NCI-H82 (cell line): ENCODE measurements at regions not wholly inside any gene's neighbourhood (a gene's known extent, or its start where the extent isn't known, plus 50 kb on each side); places are given as distances from the start of the nearest gene placed in this dataset.

Experiments
- DNase-seq: peaks from one replicate; lab custom pipeline; 2025; lab: John Stamatoyannopoulos, UW

GRCh38 chr4:24476282-24476681 is 108.1 kb downstream of the DHX15 start:
- DNase-seq = peak; percentile 43

DNA sequence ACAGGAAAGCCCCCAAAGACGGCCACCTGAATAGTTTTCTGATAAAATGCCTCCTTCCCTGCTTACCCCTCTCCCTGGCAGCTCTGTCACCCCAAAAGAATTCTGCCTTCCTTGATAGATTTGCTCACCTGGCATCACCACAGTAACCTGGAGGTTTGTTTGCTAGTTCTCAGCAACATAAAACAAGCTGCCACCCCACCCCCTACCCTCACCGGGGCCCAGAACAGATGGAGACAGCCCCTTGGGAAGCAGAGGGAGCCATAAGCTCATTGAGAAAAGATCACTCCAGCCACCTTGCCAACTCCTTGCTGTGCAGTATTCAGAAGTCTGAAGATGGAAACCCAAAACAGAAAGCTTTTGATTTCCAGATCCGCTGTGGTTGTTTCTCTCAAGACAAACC is 108.6 kb downstream of the DHX15 start:
- DNase-seq = peak; percentile 90

DNA sequence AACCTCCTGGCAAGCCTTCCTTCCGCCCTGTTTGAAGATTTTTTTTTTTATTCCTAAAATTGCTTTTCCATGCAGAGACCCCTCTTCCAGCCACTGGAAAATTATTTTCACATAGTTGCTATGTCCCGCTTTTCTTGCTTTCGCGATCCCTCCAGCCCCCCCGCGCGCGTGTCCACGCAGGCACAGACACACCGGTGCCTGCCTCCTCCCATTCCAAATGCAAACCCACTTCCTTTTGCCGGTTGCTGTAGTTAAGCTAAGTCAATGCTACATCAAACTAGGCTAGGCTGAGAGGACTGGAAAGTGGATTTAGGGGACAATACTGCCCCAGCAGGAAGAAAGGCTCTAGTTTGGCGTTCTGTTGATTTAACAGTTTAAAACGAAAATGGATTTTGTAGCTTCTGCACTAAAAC is 111.0 kb downstream of the DHX15 start:
- DNase-seq = peak; percentile 66

DNA sequence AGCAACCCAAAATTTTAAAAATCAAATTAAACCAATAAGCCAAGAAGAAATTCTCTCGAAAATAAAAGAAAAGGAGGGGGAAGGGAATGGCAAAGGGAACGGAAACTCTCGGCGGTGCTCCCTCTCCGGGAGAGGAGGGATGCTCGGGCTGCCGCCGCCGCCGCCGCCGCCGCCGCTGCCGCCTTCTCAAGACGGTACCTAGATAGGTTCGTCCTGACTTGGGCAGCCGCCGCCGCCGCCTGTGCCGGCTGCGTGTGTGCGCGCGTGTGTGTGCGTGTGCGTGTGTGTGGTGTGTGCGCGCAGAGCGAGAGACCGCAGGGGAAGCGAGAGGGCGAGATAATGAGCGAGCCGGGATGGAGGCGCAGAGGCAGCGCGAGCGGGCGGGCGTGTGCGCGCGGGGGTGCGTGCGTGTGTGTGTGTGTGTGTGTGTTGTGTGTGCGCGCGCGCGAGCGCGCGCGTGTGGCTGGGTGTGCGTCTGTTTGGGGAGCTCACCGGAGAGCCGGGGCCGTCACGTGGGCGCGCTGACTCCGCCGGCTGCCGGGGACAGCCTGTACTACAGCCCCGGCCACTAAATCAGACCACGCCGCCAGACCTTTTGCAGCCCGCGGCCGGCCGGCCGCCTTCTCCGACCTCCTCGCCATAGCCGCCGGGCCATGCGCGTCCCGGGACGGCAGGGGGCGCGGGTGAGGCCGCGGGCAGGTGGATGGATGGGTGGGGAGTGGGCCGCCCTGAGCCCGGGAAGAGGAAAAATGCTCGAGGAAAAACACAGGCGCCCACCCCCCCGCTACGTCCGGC is 111.6 kb downstream of the DHX15 start:
- peak; percentile 85 for DNase-seq

DNA sequence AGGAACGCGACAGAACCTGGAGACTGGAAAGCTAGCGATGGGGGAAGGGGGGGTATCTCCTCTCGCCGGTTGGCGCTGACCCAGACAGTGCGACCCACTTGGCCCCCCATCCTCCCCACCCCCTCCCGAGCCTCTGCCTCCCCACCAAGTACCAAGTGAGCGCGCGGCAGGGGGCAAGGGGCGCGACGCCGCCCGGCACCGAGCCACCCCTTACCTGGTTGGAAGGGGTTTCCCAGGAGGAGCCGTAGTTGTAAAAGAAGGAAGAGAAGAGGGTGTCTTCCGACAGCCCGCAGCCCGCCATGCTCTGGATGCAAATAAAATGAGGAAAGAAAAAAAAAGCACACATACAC is 112.2 kb downstream of the DHX15 start:
- no peak for DNase-seq

DNA sequence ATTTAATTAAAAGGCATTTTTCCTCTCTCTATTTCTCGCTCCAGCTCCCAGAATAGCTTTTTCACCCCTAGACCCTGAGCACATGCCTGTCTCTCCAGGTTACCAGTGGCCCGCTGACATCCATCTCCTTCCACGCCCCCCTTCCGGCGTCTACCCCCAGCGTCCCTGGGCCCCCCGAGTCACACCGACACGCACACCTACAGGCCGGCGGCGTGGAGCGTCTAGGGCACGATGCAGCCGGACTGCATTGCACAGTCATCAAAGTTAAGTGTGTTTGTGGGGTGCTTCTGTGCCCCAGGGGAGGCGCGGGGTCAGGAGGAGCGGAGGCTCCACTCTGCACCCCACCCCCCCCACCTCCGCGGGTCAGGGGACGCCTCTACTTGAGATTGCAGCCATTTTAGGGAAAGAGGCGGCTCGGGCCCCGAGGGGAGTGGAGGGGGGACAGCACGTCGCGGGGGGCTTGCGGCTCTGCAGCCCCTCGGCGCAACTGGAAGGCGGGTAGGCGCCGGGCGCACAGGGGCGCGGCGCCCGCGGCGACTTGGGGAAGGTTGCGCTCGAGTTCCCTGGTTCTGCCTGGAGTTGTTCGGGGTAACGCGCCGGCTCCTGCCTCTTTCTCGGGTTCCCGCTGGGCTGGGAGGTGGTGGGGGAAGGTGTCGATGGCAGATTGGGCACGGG is 112.7 kb downstream of the DHX15 start:
- DNase-seq = peak; percentile 28

DNA sequence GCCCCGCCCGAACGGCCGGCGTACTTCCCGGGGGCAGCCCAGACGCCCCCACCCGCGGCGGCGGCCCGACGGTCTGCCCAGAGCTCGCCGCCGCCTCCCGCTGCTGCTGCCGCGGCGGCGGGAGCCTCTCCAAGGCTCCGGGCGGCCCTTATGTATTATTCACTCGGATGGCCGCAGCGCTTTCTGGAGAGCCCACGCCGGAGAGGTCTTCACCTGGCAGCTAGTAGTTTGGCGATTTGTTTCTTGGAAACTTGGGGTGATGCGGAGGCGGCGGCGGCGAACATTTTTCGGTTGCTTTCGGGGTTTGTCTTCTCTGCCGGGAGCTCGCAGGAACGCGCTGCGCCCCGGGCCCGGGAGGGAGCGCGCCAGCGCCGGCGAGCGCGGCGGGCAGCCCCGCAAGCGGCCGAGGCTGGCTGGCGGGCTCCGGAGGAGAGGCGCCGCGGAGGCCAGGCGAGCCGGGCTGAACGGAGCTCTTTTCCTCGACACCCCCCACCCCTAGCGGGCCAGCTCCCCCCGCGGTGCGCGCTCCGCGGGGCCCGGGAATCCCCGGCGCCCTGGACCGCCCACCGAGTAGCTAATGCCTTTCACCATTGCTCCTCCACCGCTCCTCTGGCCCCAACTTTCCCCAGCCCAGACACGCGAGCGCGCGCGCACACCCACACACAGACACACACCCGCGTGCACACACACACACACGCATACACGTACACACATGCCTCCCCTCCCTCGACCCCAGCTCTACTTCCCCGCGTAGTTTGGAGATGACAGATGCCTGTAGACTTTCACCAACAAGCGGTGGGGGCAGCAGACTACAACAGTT is 113.5 kb downstream of the DHX15 start:
- peak; percentile 48 for DNase-seq

GRCh38 chr4:24468071-24468470 is 116.3 kb downstream of the DHX15 start:
- no peak for DNase-seq

GRCh38 chr4:24464566-24464965 is 119.8 kb downstream of the DHX15 start:
- DNase-seq = no peak

GRCh38 chr4:24456431-24456830 is 127.9 kb downstream of the DHX15 start:
- no peak for DNase-seq

- peak; percentile 33 for DNase-seq
Measured at GRCh38 chr4:24453951-24454350, 130.4 kb downstream of the DHX15 start.

DNA sequence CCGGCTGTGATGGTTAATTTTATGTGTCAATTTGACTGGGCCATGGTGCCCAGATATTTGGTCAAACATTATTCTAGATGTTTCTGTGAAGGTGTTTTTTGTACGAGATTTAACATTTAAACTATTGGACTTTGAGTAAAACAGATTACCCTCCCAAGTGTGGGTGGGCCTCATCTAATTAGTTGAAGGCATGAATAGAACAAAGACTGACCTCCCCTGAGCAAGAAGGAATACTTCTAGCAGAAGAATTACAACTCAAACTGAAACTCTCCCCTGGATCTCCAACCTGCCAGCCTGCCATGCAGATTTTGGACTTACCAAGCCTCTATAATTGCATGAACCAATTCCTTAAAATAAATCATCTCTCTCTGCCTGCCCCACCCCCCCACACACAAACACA is 132.5 kb downstream of the DHX15 start:
- DNase-seq = no peak

DNA sequence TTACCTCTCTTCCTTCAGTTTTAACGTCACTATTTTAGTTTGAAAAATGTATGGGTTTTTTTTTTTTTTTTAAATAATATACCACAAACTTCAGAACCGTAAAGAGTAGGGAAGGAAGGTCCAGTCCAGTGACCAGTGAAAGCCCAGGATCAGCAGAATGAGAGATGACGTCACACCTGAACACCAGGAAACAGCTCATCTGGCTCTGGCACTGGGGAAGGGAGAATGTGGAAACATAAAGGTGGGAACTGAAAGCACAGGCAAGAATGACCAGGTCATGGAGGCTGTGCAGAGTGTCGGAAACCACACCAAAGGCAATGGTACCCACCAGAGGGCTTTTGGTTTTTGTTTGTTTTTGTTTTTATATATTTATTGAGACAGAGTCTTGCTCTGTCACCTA is 141.2 kb downstream of the DHX15 start:
- DNase-seq = no peak

DNA sequence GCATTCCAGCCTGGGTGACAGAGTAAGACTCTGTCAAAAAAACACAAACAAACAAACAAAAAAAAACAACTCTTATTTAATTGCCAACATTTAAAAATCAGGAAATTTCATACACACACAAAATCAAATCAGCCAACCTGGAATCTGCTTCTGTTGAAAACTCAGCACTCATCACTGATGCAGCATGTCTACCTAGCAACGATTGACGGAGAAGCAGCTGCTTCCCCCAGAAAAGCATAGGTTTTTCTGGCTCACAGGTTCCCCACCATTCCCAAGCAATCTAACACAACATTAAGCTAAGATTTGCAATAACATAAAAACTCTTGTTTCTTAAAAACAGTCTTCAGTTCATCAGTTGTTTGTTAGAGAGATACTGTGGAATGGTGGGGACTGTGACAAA is 143.6 kb downstream of the DHX15 start:
- no peak for DNase-seq

DNA sequence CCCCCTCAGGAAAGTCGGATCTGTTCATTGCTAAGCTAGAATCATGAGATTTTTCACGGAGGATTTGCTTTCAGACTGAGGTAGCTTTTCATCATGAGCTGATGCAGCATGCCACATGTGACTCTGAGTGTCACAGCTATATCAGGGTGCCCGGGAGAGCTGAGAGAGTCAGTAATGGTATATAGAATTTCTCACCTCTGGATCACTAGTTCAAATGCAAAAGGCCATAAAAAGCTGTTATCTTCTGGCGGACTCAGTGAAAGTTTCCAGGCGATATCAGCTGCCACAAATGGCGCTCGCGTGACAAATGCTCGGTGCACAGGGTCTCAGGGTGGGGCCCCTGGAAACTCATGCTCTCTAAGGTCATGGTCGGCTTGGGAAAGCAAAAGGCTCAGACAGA is 150.1 kb downstream of the DHX15 start:
- peak; percentile 54 for DNase-seq

DNA sequence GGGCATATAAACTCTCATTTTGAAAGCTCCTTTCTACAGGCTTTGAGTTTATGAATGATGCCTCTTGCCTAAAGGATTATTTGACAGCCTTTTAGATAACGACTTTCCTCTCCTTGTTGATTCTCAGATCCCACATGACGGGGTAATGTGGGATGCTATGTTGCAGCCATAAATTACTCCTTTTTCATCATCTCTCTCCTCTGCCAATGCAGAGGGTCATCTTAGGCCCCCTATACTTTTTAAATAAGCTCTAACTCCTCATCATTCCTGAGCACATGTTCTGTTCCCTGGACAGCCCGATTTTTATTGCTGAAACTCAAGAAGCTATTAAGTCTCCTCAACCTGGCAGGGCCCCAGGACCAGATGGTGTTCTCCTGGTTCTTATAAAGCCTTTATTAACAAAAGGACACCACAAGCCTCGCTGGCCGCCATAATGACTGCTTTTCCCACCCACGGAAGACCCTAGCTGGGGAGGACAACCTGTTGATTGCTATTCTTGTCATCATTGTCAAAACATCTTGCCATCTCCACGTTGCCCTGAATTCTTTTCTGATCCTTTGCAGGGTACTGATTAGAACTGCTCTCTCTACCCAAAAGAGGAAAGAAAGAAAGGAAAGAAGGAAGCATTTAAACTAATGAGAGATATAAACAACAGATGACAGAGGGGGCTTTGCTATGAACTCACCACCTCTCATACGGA is 150.7 kb downstream of the DHX15 start:
- DNase-seq = peak; percentile 94

DNA sequence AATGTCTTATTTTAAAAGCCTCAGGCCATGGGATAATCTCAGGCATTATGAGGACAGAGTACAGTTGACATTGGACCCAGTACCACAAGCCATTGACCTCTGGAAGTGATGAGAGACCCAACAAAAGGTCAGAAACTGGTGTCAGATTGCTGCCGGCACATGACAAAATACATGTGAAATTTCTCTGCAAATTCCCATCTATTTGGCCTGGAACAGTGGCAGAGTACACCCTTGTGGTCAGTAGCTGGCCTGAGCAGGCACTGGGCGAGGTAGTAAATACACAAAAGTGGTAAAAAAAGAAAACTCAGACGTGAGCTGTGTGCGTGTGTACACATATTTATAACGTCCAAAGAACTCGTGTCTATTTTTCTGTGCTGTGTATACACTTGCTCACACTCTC is 155.5 kb downstream of the DHX15 start:
- DNase-seq = no peak

- DNase-seq = no peak
Measured at GRCh38 chr4:24426557-24426956, 157.8 kb downstream of the DHX15 start.

GRCh38 chr4:24425863-24426262 is 158.5 kb downstream of the DHX15 start:
- no peak for DNase-seq

- DNase-seq = no peak
Measured at GRCh38 chr4:24423670-24424069, 160.7 kb downstream of the DHX15 start.

GRCh38 chr4:24422644-24423043 is 161.7 kb downstream of the DHX15 start:
- no peak for DNase-seq
